ENCODE measurements at regions not wholly inside any gene's neighbourhood (a gene's known extent, or its start where the extent isn't known, plus 50 kb on each side); places are given as distances from the start of the nearest gene placed in this dataset.
A peak's percentile ranks its signal among the peaks of the same experiment; 100 is the strongest.

DNA sequence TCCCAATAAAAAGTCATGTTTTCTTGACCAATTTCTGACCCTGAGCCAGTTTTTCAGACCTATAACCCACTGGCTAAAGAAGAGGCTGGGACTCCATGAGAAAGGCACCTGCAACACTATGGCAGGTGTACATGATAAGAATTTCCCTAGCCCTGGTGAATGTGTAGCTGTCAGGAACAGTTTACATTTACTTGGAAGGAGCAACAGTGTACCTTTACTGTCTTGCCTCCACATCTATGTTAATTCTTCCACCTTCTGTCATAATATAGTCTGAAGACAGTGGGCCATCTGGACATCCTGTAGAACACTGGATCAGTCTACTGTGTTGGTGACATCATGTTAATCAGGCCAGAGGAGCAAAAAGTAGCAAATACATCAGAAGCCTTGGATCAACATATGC, 72.1 kb upstream of the CD82 start (continued):
- TF ChIP-seq MAX (IDR thresholded peaks at IDR 0.05; ENCODE audit: low read depth, low read length), result no peak
- no peak for TF ChIP-seq YBX1 (IDR thresholded peaks at IDR 0.05)
- TF ChIP-seq KLF5 (IDR thresholded peaks at IDR 0.05; ENCODE audit: partially characterized antibody), result no peak
- no peak for TF ChIP-seq ATF7 (IDR thresholded peaks at IDR 0.05; ENCODE audit: low read depth)

- no peak overlapping the region for H3K9ac ChIP-seq (ENCODE audit: control insufficient read depth, insufficient read depth, low read length)
- ATAC-seq, result no peak
- no peaks in the 10 kb centered on the region for H3K4me1 ChIP-seq (ENCODE audit: control insufficient read depth, insufficient read depth, low read length)
- POLR2A ChIA-PET, result no interaction called here
- WGBS (ENCODE audit: insufficient coverage, insufficient replicate concordance, low lambda C conversion rate, missing lambda C conversion rate), result 5% methylated on average over 1 of the region's 1 CpG
- no peaks in the 10 kb centered on the region for H3K36me3 ChIP-seq (ENCODE audit: control insufficient read depth in 2 of 2, insufficient read depth in 2 of 2, low read length in 1 of 2)
- SMC1A ChIA-PET (ENCODE audit: uncharacterized antibody, unreplicated experiment), result no interaction called here
- no peak for FAIRE-seq
- CTCF ChIA-PET, result no interaction called here
- RAD21 ChIA-PET (ENCODE audit: unreplicated experiment), result no interaction called here
- no TSS peak for BruUV-seq (replicated peaks)
- no peak overlapping the region for H3K4me2 ChIP-seq (ENCODE audit: control insufficient read depth, insufficient read depth)
- intact Hi-C loops (cut with micrococcal nuclease; ENCODE audit: unreplicated experiment) (no loop called here), in situ Hi-C loops (cut with MboI) (no loop called here)
- TF ChIP-seq, protein P1, sequence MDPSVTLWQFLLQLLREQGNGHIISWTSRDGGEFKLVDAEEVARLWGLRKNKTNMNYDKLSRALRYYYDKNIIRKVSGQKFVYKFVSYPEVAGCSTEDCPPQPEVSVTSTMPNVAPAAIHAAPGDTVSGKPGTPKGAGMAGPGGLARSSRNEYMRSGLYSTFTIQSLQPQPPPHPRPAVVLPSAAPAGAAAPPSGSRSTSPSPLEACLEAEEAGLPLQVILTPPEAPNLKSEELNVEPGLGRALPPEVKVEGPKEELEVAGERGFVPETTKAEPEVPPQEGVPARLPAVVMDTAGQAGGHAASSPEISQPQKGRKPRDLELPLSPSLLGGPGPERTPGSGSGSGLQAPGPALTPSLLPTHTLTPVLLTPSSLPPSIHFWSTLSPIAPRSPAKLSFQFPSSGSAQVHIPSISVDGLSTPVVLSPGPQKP (IDR thresholded peaks at IDR 0.05; ENCODE audit: low read depth, low read length), result no peak
- TF ChIP-seq REST (IDR thresholded peaks at IDR 0.05; ENCODE audit: low read depth, low read length), result peak; percentile 46; the same call in 1 of the 2 replicates
- TF ChIP-seq, protein P2, sequence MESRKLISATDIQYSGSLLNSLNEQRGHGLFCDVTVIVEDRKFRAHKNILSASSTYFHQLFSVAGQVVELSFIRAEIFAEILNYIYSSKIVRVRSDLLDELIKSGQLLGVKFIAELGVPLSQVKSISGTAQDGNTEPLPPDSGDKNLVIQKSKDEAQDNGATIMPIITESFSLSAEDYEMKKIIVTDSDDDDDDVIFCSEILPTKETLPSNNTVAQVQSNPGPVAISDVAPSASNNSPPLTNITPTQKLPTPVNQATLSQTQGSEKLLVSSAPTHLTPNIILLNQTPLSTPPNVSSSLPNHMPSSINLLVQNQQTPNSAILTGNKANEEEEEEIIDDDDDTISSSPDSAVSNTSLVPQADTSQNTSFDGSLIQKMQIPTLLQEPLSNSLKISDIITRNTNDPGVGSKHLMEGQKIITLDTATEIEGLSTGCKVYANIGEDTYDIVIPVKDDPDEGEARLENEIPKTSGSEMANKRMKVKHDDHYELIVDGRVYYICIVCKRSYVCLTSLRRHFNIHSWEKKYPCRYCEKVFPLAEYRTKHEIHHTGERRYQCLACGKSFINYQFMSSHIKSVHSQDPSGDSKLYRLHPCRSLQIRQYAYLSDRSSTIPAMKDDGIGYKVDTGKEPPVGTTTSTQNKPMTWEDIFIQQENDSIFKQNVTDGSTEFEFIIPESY (IDR thresholded peaks at IDR 0.05), result no peak
- H4K20me1 ChIP-seq (ENCODE audit: control insufficient read depth, insufficient read depth), result no peaks in the 10 kb centered on the region
- no peaks in the 10 kb centered on the region for H3K79me2 ChIP-seq (ENCODE audit: control insufficient read depth, insufficient read depth, low read length)
- DNase-seq (ENCODE audit: low read depth, low spot score), result no peak
- H2AFZ ChIP-seq (ENCODE audit: control insufficient read depth, low read depth, low read length), result no peak overlapping the region
- H3K27me3 ChIP-seq (replicated peaks in 1 of 2; ENCODE audit: control insufficient read depth in 2 of 2, insufficient read depth in 2 of 2, low read length in 1 of 2), result no peaks in the 10 kb centered on the region
- no peak overlapping the region for H3K27ac ChIP-seq (ENCODE audit: control insufficient read depth, insufficient read depth)
- H3K4me3 ChIP-seq, result no peak overlapping the region
- no peaks in the 10 kb centered on the region for H3K9me3 ChIP-seq (replicated peaks; ENCODE audit: control insufficient read depth, insufficient read depth, low read length)
These were observed 71.5 kb upstream of the CD82 start for GRCh38 chr11:44493930-44494329.

All from GM12878 (cell line).